Loucy (cell line): ENCODE measurements at regions not wholly inside any gene's neighbourhood (a gene's known extent, or its start where the extent isn't known, plus 50 kb on each side); places are given as distances from the start of the nearest gene placed in this dataset.

Experiments used
- H2AFZ ChIP-seq: fragments of 200-600 bp; sonication (generic); 2 replicates; pipeline ENCODE4 v1.6.0; 2016; ENCODE audit warnings: antibody characterized with exemption, mild to moderate bottlenecking, low read length, moderate library complexity
- H3F3A ChIP-seq: fragments of 200-600 bp; 2 replicates; pipeline ENCODE4 v1.6.0; 2016; ENCODE audit warnings: antibody characterized with exemption, low read depth, mild to moderate bottlenecking
- H3K27me3 ChIP-seq: fragments of 200-600 bp; sonication (generic); 2 replicates; pipeline ENCODE4 v1.6.1; 2014; ENCODE audit warnings: low read length, mild to moderate bottlenecking; ENCODE audit not compliant: insufficient read depth, poor library complexity, severe bottlenecking
- H3K36me3 ChIP-seq: fragments of 200-600 bp; sonication (generic); 2 replicates; pipeline ENCODE4 v1.6.1; 2016; ENCODE audit warnings: low read length; ENCODE audit not compliant: insufficient read depth
- H3K4me1 ChIP-seq: fragments of 200-600 bp; sonication (generic); 2 replicates; pipeline ENCODE4 v1.5.1; 2014; ENCODE audit warnings: low read length, mild to moderate bottlenecking; ENCODE audit not compliant: insufficient read depth, poor library complexity, severe bottlenecking
- H3K4me2 ChIP-seq: fragments of 200-600 bp; sonication (generic); 2 replicates; pipeline ENCODE4 v1.6.0; 2014; ENCODE audit warnings: antibody characterized with exemption, low read length, low read depth, mild to moderate bottlenecking; ENCODE audit not compliant: poor library complexity, severe bottlenecking
- H3K4me3 ChIP-seq: fragments of 200-600 bp; sonication (generic); 2 replicates; pipeline ENCODE4 v1.5.1; 2014; ENCODE audit warnings: low read length, mild to moderate bottlenecking, mixed read lengths; ENCODE audit not compliant: poor library complexity, severe bottlenecking
- H3K79me2 ChIP-seq: fragments of 200-600 bp; sonication (generic); 2 replicates; pipeline ENCODE4 v1.6.1; 2014; ENCODE audit warnings: low read length; ENCODE audit not compliant: insufficient read depth
- H3K9ac ChIP-seq: fragments of 200-600 bp; sonication (generic); 2 replicates; pipeline ENCODE4 v1.6.0; 2014; ENCODE audit warnings: mild to moderate bottlenecking, low read depth, low read length, moderate library complexity; ENCODE audit not compliant: poor library complexity, severe bottlenecking
- H3K9me2 ChIP-seq: fragments of 200-600 bp; sonication (generic); replicated peaks from 2 replicates; pipeline ENCODE4 v1.6.1; 2016; ENCODE audit warnings: low read depth, low read length, mixed read lengths
- H3K9me3 ChIP-seq: fragments of 200-600 bp; sonication (generic); 2 replicates; pipeline ENCODE4 v1.6.1; 2014; ENCODE audit warnings: mild to moderate bottlenecking, antibody characterized with exemption, low read length, low read depth; ENCODE audit not compliant: insufficient read depth
- H4K20me1 ChIP-seq: fragments of 200-600 bp; sonication (generic); 2 replicates; pipeline ENCODE4 v1.6.0; 2014; ENCODE audit warnings: antibody characterized with exemption, low read length, mild to moderate bottlenecking; ENCODE audit not compliant: insufficient read depth, poor library complexity, severe bottlenecking
- CTCF ChIP-seq: fragments of 200-600 bp; sonication (generic); conservative IDR thresholded peaks from 2 replicates; pipeline ENCODE4 v1.5.1; 2014; ENCODE audit warnings: mild to moderate bottlenecking, antibody characterized with exemption, low read length
- EZH2phosphoT487 ChIP-seq: fragments of 200-600 bp; IDR thresholded peaks from 2 replicates; pipeline ENCODE4 v1.6.1; 2018; ENCODE audit warnings: antibody characterized with exemption, mild to moderate bottlenecking, moderate library complexity, borderline replicate concordance

- Histone ChIP-seq H3K36me3 (no peaks in the 10 kb centered on the region), H3K9me2 (no peaks in the 10 kb centered on the region), H3K4me1 (peaks cover 15% of the 10 kb centered on the region), H3F3A (no peaks in the 10 kb centered on the region), H3K4me2 (no peak overlapping the region), H3K9ac (no peak overlapping the region), H2AFZ (no peak overlapping the region), H3K4me3 (no peak overlapping the region), H3K79me2 (no peaks in the 10 kb centered on the region), H3K9me3 (no peaks in the 10 kb centered on the region), H4K20me1 (no peaks in the 10 kb centered on the region), H3K27me3 (no peaks in the 10 kb centered on the region)
- no peak for TF ChIP-seq EZH2phosphoT487
- TF ChIP-seq CTCF = no peak
Measured at GRCh38 chr2:129499747-129500146, 479.7 kb upstream of the RAB6C start.

GRCh38 chr2:129502781-129503180 lies 476.7 kb upstream of the RAB6C start:
- H3K27me3 ChIP-seq = no peaks in the 10 kb centered on the region
- peaks cover 15% of the 10 kb centered on the region for H3K4me1 ChIP-seq

DNA sequence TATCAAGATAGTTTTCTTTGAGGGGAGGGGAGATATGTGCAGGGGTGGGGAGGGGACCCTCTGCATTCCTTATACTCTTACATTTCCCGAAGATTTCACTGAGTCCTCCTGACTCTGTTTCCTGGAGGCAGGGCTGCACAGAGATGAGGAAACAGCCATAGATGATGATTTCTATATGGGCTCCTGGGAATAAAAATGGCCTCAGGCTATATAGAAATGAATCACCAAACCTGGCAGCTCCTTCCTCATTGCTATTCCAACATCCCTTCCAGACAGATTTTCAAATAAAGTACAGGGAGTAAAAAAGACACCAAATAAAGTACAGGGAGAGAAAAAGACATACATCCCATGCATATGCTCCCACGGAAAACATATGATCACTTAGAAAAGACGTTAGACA lies 474.8 kb upstream of the RAB6C start:
- Histone ChIP-seq H3K4me3 (no peak overlapping the region), H3K36me3 (no peaks in the 10 kb centered on the region), H2AFZ (no peak overlapping the region), H3K79me2 (no peaks in the 10 kb centered on the region), H3K9ac (no peak overlapping the region), H3K9me3 (no peaks in the 10 kb centered on the region), H3K4me2 (no peak overlapping the region), H3K4me1 (peaks cover 15% of the 10 kb centered on the region), H4K20me1 (no peaks in the 10 kb centered on the region), H3K27me3 (no peaks in the 10 kb centered on the region), H3F3A (no peaks in the 10 kb centered on the region), H3K9me2 (no peaks in the 10 kb centered on the region)
- TF ChIP-seq EZH2phosphoT487 = no peak
- no peak for TF ChIP-seq CTCF

More at GRCh38 chr2:129502781-129503180, 476.7 kb upstream of the RAB6C start:
- no peak overlapping the region for H3K4me3 ChIP-seq
- H3K9me3 ChIP-seq = no peaks in the 10 kb centered on the region
- no peak for TF ChIP-seq EZH2phosphoT487
- no peak for TF ChIP-seq CTCF
- H3K9ac ChIP-seq = no peak overlapping the region
- no peaks in the 10 kb centered on the region for H3F3A ChIP-seq
- no peaks in the 10 kb centered on the region for H3K79me2 ChIP-seq
- H2AFZ ChIP-seq = peak overlapping the region; percentile 55; the same call in 1 of the 2 replicates
- no peaks in the 10 kb centered on the region for H3K9me2 ChIP-seq
- H3K4me2 ChIP-seq = peak overlapping the region; percentile 32
- no peaks in the 10 kb centered on the region for H4K20me1 ChIP-seq
- H3K36me3 ChIP-seq = no peaks in the 10 kb centered on the region
